WTC11 (cell line): ENCODE measurements at regions not wholly inside any gene's neighbourhood (a gene's known extent, or its start where the extent isn't known, plus 50 kb on each side); places are given as distances from the start of the nearest gene placed in this dataset.

ENCODE experiments used
- CTCF ChIP-seq: fragments of 200-600 bp; IDR thresholded peaks from 2 replicates; pipeline ENCODE4 v1.8.0; 2022; ENCODE audit warnings: antibody characterized with exemption
- E2F4 ChIP-seq: sonication (generic); formaldehyde crosslinking; IDR thresholded peaks from 2 replicates; pipeline ENCODE4 v1.8.1; 2022; ENCODE audit warnings: low read depth, mild to moderate bottlenecking, moderate library complexity, missing genetic modification reagents, borderline replicate concordance
- NFE2L1 ChIP-seq: sonication (generic); formaldehyde crosslinking; IDR thresholded peaks from 2 replicates; pipeline ENCODE4 v1.8.1; 2023; ENCODE audit warnings: missing genetic modification reagents
- SP1 ChIP-seq: sonication (generic); formaldehyde crosslinking; conservative IDR thresholded peaks from 2 replicates; pipeline ENCODE4 v1.8.1; 2022; ENCODE audit warnings: missing genetic modification reagents

GRCh38 chr11:69931994-69932910 lies 113.0 kb upstream of the FGF3 start:
- TF ChIP-seq CTCF (no peak), SP1 (CRISPR knock-in tag) (no peak), E2F4 (no peak), NFE2L1 (CRISPR knock-in tag) (no peak)
